Effector memory CD4-positive, alpha-beta T cell (primary cell): ENCODE measurements at regions not wholly inside any gene's neighbourhood (a gene's known extent, or its start where the extent isn't known, plus 50 kb on each side); places are given as distances from the start of the nearest gene placed in this dataset.
"Not testable (repeated sequence)": the region's sequence is repeated elsewhere in the genome, so short reads cannot be mapped to it uniquely, and the experiment has no call there.

Experiments used
- DNase-seq, 3 donors: peaks; one replicate each; pipeline ENCODE4 v3.0.0-alpha.2; 2020
- H3K27ac ChIP-seq: 2 replicates; pipeline ENCODE4 v1.7.0; 2013; ENCODE audit warnings: mild to moderate bottlenecking, low read length, moderate library complexity; ENCODE audit not compliant: insufficient read depth, poor library complexity, severe bottlenecking
- H3K27me3 ChIP-seq: replicated peaks from 2 replicates; pipeline ENCODE4 v1.7.0; 2013; ENCODE audit warnings: mild to moderate bottlenecking, low read length; ENCODE audit not compliant: insufficient read depth, control insufficient read depth, poor library complexity, severe bottlenecking
- H3K36me3 ChIP-seq: 2 replicates; pipeline ENCODE4 v1.7.0; 2013; ENCODE audit warnings: mild to moderate bottlenecking, low read length, moderate library complexity; ENCODE audit not compliant: control insufficient read depth, insufficient read depth
- H3K4me1 ChIP-seq: 2 replicates; pipeline ENCODE4 v1.7.0; 2013; ENCODE audit warnings: low read length, mild to moderate bottlenecking; ENCODE audit not compliant: control insufficient read depth, insufficient read depth, poor library complexity, severe bottlenecking
- H3K4me3 ChIP-seq: 2 replicates; pipeline ENCODE4 v1.7.0; 2013; ENCODE audit warnings: low read length, low read depth, mild to moderate bottlenecking; ENCODE audit not compliant: insufficient read depth, poor library complexity, severe bottlenecking
- H3K9me3 ChIP-seq: 2 replicates; pipeline ENCODE4 v1.7.0; 2013; ENCODE audit warnings: mild to moderate bottlenecking, low read length, moderate library complexity; ENCODE audit not compliant: control insufficient read depth

DNA sequence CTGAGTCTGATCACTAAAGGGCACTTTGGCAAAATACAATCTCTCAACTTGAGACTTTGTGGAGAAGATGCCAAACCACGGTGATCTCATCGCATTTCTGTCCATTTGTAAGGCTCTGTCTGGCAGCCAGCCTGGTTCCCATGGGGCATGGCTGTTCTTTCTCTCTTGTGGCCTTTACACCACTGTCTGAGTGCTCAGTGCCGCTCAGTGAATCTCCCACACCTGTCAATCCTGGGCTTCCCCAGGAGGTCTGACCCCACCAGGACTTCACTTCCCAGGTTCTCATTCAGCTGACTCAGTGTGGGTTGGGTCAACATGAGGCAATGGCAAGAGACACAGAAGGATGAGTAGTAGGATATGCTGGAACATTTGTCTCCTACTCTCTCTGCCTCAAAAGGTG, 96.8 kb upstream of the TRIB2 start:
- no peak for DNase-seq
- Histone ChIP-seq H3K27ac (no peak overlapping the region), H3K9me3 (no peaks in the 10 kb centered on the region), H3K36me3 (no peaks in the 10 kb centered on the region), H3K4me1 (no peaks in the 10 kb centered on the region), H3K4me3 (no peak overlapping the region), H3K27me3 (no peaks in the 10 kb centered on the region)

DNA sequence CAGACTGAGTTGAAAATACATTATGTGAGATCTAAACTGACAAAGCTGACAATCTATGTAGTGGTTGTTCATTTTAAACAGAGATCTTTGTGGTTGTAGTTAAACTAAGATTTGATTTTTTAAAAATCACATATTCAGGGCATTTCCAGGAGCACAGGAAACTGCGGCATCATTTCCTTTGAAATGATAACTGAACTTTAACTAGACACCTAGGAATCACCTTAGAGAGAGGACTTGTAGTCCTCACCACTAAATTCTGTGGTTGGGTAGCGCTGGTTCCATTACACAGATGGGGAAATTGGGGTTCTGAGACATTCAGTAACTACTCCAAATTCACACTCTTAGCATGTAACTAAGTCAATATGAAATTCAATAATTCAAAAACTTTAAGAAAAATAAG, 96.0 kb upstream of the TRIB2 start:
- DNase-seq: no peak
- H3K27ac ChIP-seq: no peak overlapping the region
- no peaks in the 10 kb centered on the region for H3K4me1 ChIP-seq
- no peak overlapping the region for H3K4me3 ChIP-seq
- H3K36me3 ChIP-seq: no peaks in the 10 kb centered on the region
- no peaks in the 10 kb centered on the region for H3K27me3 ChIP-seq
- no peaks in the 10 kb centered on the region for H3K9me3 ChIP-seq

DNA sequence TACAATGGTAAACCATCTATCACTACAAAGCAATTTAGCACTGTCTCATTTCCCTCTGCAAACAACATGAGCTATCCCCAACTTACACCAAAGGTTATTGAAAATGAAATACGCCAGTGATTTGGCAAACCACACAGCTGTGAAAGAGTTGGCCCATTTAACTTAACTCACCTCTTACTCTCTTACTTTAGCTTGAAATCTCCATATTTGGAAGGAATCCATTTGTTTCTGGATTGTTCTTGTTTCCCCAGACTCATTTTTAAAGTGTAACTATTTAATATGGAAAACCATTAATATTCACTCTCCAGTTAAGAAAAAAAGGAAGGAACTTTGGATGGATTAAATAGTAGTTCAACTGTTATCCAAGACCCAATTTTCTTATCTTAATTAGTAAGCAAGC, 93.7 kb upstream of the TRIB2 start:
- Histone ChIP-seq H3K27ac (no peak overlapping the region), H3K27me3 (no peaks in the 10 kb centered on the region), H3K9me3 (no peaks in the 10 kb centered on the region), H3K36me3 (no peaks in the 10 kb centered on the region), H3K4me3 (no peak overlapping the region), H3K4me1 (no peaks in the 10 kb centered on the region)
- no peak for DNase-seq

DNA sequence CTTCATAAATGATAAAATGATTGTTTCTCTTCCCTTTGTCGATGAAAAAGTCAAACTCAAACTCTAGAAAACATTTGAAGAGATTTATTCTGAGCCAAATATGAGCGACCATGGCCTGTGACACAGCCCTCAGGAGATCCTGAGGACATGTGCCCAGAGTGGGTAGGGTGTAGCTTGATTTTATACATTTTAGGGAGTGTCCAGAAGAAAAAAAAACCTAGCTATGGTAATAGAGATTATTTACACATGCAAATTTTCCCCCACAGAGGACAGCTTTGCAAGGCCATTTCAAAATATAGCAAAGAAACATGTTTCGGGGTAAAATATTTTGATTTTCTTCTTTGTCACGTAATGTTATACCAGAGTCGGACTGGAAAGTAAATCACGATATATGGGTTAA, 92.4 kb upstream of the TRIB2 start:
- no peaks in the 10 kb centered on the region for H3K36me3 ChIP-seq

DNA sequence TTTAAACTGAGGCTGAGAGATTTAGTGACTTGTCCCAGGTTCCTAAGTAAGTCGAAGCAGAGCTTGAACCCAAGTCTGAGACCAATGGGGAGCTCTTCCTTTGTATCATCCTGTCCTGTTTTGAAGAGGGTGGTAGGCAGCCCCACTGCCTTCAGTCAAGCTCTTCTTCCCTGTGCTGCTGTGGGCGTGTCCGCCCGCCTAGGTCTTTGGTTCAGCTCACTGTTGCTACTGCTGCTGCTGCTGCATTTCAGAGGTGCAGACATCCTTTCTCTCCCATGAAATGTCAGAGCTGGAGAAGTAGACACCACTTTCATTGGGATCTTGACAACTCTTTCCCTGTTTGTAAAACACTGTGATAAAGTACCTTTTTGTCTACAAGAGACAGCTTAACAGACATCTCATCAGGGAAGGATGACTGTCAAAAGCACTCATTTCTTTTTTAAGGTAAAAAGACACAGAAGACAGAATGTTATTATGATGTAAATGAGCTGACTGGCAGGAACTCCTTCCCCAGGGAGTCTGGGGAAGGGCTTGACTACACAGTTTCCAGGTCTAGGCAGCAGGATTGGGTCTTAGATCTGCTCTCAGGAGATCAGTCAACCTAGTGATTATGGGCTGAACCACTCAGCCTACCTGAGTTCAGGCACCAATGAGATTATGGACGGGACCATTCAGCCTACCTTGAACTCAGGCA, 91.7 kb upstream of the TRIB2 start:
- DNase-seq: no peak
- Histone ChIP-seq H3K4me3 (no peak overlapping the region), H3K36me3 (no peaks in the 10 kb centered on the region), H3K9me3 (no peaks in the 10 kb centered on the region), H3K4me1 (no peaks in the 10 kb centered on the region), H3K27ac (no peak overlapping the region), H3K27me3 (no peaks in the 10 kb centered on the region)

More for the DNA sequence above, 92.4 kb upstream of the TRIB2 start:
- Histone ChIP-seq H3K27ac (no peak overlapping the region), H3K4me1 (no peaks in the 10 kb centered on the region), H3K9me3 (no peaks in the 10 kb centered on the region), H3K27me3 (no peaks in the 10 kb centered on the region), H3K4me3 (no peak overlapping the region)
- no peak for DNase-seq

DNA sequence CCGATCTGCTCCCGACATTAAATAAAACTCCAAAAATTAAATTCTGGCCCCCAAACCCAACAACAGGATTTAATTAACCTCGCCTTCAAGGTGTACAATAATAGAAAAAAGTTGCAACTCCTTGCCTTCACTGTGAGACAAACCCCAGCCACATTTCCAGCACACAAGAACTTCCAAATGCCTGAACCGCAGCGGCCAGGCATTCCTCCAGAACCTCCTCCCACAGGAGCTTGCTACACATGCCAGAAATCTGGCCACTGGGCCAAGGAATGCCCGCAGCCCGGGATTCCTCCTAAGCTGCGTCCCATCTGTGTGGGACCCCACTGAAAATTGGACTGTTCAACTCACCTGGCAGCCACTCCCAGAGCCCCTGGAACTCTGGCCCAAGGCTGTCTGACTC, 88.2 kb upstream of the TRIB2 start:
- H3K27me3 ChIP-seq, H3K27ac ChIP-seq, DNase-seq, H3K36me3 ChIP-seq, H3K4me1 ChIP-seq, H3K4me3 ChIP-seq, H3K9me3 ChIP-seq: not testable (repeated sequence)

DNA sequence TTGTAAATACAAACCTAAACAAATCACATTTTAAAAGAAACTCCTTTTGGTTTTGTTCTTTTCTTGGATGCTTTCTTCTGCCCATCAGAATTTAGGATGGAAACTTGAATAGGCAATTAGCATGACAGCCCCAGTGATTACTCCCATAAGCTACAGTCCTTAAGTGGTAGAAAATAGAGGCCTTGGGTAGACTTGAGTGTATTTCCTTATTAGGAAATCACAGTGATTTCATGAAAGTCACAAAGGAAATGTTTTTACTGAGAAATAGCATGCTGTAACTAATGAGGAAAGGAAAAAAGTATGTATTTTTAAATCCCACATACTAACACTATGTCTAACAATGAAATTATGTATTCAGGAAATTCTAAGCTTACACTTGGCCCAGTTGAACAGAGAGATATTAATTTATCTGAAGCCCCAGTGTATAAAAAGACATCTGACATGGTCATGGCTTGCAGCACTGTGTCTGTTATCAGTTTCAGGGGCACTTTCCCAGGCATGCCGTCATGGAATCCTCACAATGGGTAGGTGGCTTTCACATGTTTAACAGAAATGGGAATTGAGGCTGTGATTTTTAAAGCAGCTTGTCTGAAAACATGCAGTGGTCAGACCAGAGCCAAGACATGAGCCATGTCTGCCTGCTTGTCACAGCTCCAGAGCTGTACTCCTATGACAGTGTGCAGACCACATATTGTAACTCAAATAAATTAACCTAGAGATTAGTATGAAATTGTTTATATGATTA, 79.7 kb upstream of the TRIB2 start:
- Histone ChIP-seq H3K36me3 (no peaks in the 10 kb centered on the region), H3K9me3 (no peaks in the 10 kb centered on the region), H3K27ac (no peak overlapping the region), H3K27me3 (no peaks in the 10 kb centered on the region), H3K4me3 (no peak overlapping the region), H3K4me1 (no peaks in the 10 kb centered on the region)
- no peak for DNase-seq

DNA sequence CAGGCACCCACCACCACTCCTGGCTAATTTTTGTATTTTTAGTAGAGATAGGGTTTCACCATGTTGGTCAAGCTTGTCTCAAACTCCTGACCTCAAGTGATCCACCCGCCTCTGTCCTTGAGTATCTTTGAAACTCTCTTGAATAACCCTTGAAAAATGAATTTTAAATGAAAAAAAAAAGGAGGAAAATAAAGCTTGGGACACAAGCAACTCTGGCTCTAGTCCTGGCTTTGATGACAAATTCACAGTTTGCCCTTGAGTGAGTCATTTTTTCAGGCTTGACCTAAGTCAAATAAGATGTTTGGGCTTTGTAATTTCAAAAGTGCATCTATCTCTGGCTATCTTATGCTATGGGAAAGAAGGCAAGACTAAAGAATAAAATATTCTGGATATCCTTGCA, 79.0 kb upstream of the TRIB2 start:
- no peak for DNase-seq
- H3K27ac ChIP-seq: no peak overlapping the region
- no peaks in the 10 kb centered on the region for H3K9me3 ChIP-seq
- no peaks in the 10 kb centered on the region for H3K27me3 ChIP-seq
- H3K36me3 ChIP-seq: no peaks in the 10 kb centered on the region
- H3K4me3 ChIP-seq: no peak overlapping the region
- H3K4me1 ChIP-seq: no peaks in the 10 kb centered on the region

DNA sequence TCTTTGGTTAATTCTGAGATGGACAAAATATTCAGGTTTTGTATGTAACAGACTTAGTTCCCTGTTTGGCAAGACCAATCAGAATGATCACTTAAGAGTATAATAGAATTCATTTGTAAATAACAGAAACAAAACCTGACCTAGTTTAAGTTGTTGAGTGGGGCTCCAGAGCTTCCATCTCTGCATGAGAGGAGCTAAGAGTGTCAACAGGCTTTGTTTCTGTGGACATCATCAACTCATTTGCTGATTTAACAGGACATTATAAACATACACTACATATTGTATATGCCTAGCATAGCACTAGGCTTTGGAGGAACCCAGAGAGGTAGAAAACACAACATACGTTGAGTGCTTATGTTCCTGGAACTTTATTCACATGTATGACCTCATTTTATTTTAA, 75.3 kb upstream of the TRIB2 start:
- H3K27me3 ChIP-seq: no peaks in the 10 kb centered on the region
- no peak overlapping the region for H3K4me3 ChIP-seq
- H3K9me3 ChIP-seq: no peaks in the 10 kb centered on the region
- H3K4me1 ChIP-seq: no peaks in the 10 kb centered on the region
- H3K36me3 ChIP-seq: no peaks in the 10 kb centered on the region
- DNase-seq: no peak
- no peak overlapping the region for H3K27ac ChIP-seq

DNA sequence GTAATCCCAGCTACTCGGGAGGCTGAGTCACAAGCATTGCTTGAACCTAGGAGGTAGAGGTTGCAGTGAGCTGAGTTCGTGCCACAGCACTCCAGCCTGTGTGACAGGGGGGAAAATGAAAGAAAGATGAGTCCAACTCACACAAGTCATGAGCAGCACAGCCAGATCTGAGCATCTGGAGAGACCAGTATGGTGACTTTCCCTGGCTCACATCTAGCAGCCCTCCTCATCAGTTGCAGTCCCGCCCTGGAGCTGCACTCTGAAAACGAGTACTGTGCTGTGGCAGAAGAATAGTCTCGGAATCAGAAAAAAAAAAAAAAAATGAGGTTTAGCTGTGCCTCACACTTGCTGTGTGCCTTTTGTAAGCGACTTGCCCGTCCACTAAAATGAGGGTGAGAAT, 74.4 kb upstream of the TRIB2 start:
- no peaks in the 10 kb centered on the region for H3K27me3 ChIP-seq
- no peak overlapping the region for H3K4me3 ChIP-seq
- H3K36me3 ChIP-seq: no peaks in the 10 kb centered on the region
- no peak for DNase-seq
- H3K27ac ChIP-seq: no peak overlapping the region
- H3K4me1 ChIP-seq: no peaks in the 10 kb centered on the region
- H3K9me3 ChIP-seq: no peaks in the 10 kb centered on the region
